B cell (primary cell): ENCODE measurements at regions not wholly inside any gene's neighbourhood (a gene's known extent, or its start where the extent isn't known, plus 50 kb on each side); places are given as distances from the start of the nearest gene placed in this dataset.

Experiments
- ATAC-seq: fragments of 200-7000 bp; cut with Tn5 transposase; one replicate; pipeline ENCODE4 v1.10.0; 2021; ENCODE audit warnings: low read depth, mild to moderate bottlenecking, moderate number of reproducible peaks, moderate library complexity
- CTCF ChIA-PET: fragments of 350-600 bp; sonication (Branson Sonifier 250); formaldehyde crosslinking; loops from one replicate; lab custom pipeline; 2021; ENCODE audit warnings: antibody characterized with exemption, inconsistent platforms; lab: Charles Lee
- POLR2A ChIA-PET: fragments of 350-600 bp; sonication (Branson Sonifier 250); formaldehyde crosslinking; loops from one replicate; lab custom pipeline; 2021; ENCODE audit warnings: antibody characterized with exemption; lab: Charles Lee
- DNase-seq: peaks from one replicate; pipeline ENCODE4 v3.0.0; 2013
- H2AFZ ChIP-seq: 2 replicates; pipeline ENCODE4 v1.6.1; 2012; ENCODE audit warnings: mild to moderate bottlenecking, low read depth, low read length; ENCODE audit not compliant: insufficient read depth, poor library complexity, severe bottlenecking
- H3K27ac ChIP-seq, 2 donors: 1 replicate in 1 of 2; 2 replicates in 1 of 2; pipeline ENCODE4 v1.5.1; 2012 to 2013; ENCODE audit warnings: low read length in 2 of 2, mild to moderate bottlenecking in 2 of 2, moderate library complexity in 1 of 2
- H3K27me3 ChIP-seq, 4 experiments: fragments of 200-600 bp in 1 of 4; sonication (generic) in 1 of 4; replicated peaks in 1 of 4; 1 replicate in 2 of 4; 2 replicates in 2 of 4; pipeline versions ENCODE4 v1.6.1 to v1.7.0; 2013 to 2016; ENCODE audit warnings: low read length in 3 of 4, mild to moderate bottlenecking in 2 of 4, mixed read lengths in 1 of 4, moderate library complexity in 1 of 4; ENCODE audit not compliant: insufficient read depth in 4 of 4, control insufficient read depth in 3 of 4; ENCODE audit errors: control extremely low read depth in 1 of 4
- H3K36me3 ChIP-seq, 2 experiments: replicated peaks in 1 of 2; 1 replicate in 1 of 2; 2 replicates in 1 of 2; pipeline versions ENCODE4 v1.6.1 to v1.7.1; 2013; ENCODE audit warnings: low read length in 1 of 2; ENCODE audit not compliant: insufficient read depth in 2 of 2, control insufficient read depth in 1 of 2; ENCODE audit errors: control extremely low read depth in 1 of 2, extremely low read depth in 1 of 2
- H3K4me1 ChIP-seq, 2 donors: fragments of 200-600 bp in 1 of 2; sonication (generic) in 1 of 2; 1 replicate in 1 of 2; 2 replicates in 1 of 2; pipeline versions ENCODE4 v1.5.1 to v1.6.1; 2013 to 2017; ENCODE audit warnings: low read length in 2 of 2; ENCODE audit not compliant: control insufficient read depth in 2 of 2, insufficient read depth in 2 of 2
- H3K4me2 ChIP-seq: replicated peaks from 2 replicates; pipeline ENCODE3; 2012; ENCODE audit warnings: mild to moderate bottlenecking, low read depth, low read length; ENCODE audit not compliant: poor library complexity, severe bottlenecking
- H3K4me3 ChIP-seq, 5 experiments: fragments of 200-600 bp in 1 of 5; sonication (generic) in 1 of 5; 1 replicate in 3 of 5; 2 replicates in 2 of 5; pipeline versions ENCODE4 v1.5.1 to v1.7.0; 2011 to 2016; ENCODE audit warnings: low read length in 4 of 5, mild to moderate bottlenecking in 4 of 5, low read depth in 2 of 5, control low read depth in 1 of 5, moderate library complexity in 1 of 5; ENCODE audit not compliant: insufficient read depth in 1 of 5; ENCODE audit errors: control extremely low read depth in 1 of 5, extremely low read depth in 1 of 5
- H3K79me2 ChIP-seq: fragments of 200-600 bp; sonication (generic); one replicate; pipeline ENCODE4 v1.6.0; 2016; ENCODE audit warnings: low read length; ENCODE audit not compliant: control insufficient read depth, insufficient read depth
- H3K9ac ChIP-seq: fragments of 200-600 bp; sonication (generic); 2 replicates; pipeline ENCODE4 v1.6.1; 2017; ENCODE audit warnings: mild to moderate bottlenecking, low read length, moderate library complexity
- H3K9me3 ChIP-seq, 3 donors: one replicate each; pipeline versions ENCODE4 v1.6.1 to v1.7.1; 2013; ENCODE audit warnings: low read length in 2 of 3; ENCODE audit not compliant: control insufficient read depth in 2 of 3, insufficient read depth in 1 of 3; ENCODE audit errors: control extremely low read depth in 1 of 3
- H4K20me1 ChIP-seq: 2 replicates; pipeline ENCODE4 v1.6.0; 2012; ENCODE audit warnings: mild to moderate bottlenecking, low read length; ENCODE audit not compliant: insufficient read depth, control insufficient read depth, poor library complexity, severe bottlenecking
- H3K27ac Mint-ChIP-seq: one replicate; pipeline ENCODE4 v1.8.0; 2021; ENCODE audit warnings: mixed read lengths
- H3K27me3 Mint-ChIP-seq: one replicate; pipeline ENCODE4 v1.8.0; 2021; ENCODE audit warnings: mixed read lengths
- H3K4me1 Mint-ChIP-seq: one replicate; pipeline ENCODE4 v1.8.0; 2021; ENCODE audit warnings: mixed read lengths
- H3K4me3 Mint-ChIP-seq: one replicate; pipeline ENCODE4 v1.8.0; 2021; ENCODE audit warnings: mixed read lengths
- H3K9me3 Mint-ChIP-seq: one replicate; pipeline ENCODE4 v1.8.0; 2022; ENCODE audit warnings: mixed read lengths; ENCODE audit not compliant: insufficient read depth
- CTCF ChIP-seq: fragments of 200-600 bp; IDR thresholded peaks from one replicate; pipeline ENCODE4 v1.8.0; 2022; ENCODE audit warnings: antibody characterized with exemption, mild to moderate bottlenecking
- EZH2 ChIP-seq: IDR thresholded peaks from 2 replicates; pipeline ENCODE4 v1.6.1; 2012; ENCODE audit warnings: borderline replicate concordance, low read depth, mild to moderate bottlenecking, moderate library complexity, low read length; ENCODE audit not compliant: insufficient read depth, poor library complexity, severe bottlenecking
- WGBS: methylation state at CpG from one replicate; pipeline ENCODE4 v1.1.5; 2013; ENCODE audit warnings: missing lambda C conversion rate; ENCODE audit not compliant: insufficient coverage; 5-methylcytosine and 5-hydroxymethylcytosine counted together
- intact Hi-C: fragments of 100-400 bp; cut with micrococcal nuclease; formaldehyde crosslinking; loops from one replicate; pipeline ENCODE4 v1.10.0; 2022

GRCh38 chr18:41060967-41061366 is 894.1 kb upstream of the PIK3C3 start:
- Mint-ChIP-seq H3K9me3 (no peaks in the 10 kb centered on the region), H3K4me3 (no peak overlapping the region), H3K27ac (no peak overlapping the region), H3K4me1 (no peaks in the 10 kb centered on the region), H3K27me3 (no peaks in the 10 kb centered on the region)
- H3K4me2 ChIP-seq, result no peak overlapping the region
- no peak overlapping the region for H3K27ac ChIP-seq
- ChIA-PET POLR2A (no interaction called here), CTCF (no interaction called here)
- no peaks in the 10 kb centered on the region for H4K20me1 ChIP-seq
- H3K27me3 ChIP-seq, result no peaks in the 10 kb centered on the region
- intact Hi-C loops, result no loop called here
- H3K9ac ChIP-seq, result no peak overlapping the region
- TF ChIP-seq EZH2 (no peak), CTCF (no peak)
- ATAC-seq (no peak), DNase-seq (no peak)
- no CpG with 5 or more reads among the region's 2 CpGs for WGBS
- no peak overlapping the region for H2AFZ ChIP-seq
- no peaks in the 10 kb centered on the region for H3K9me3 ChIP-seq
- no peaks in the 10 kb centered on the region for H3K36me3 ChIP-seq
- H3K4me1 ChIP-seq, result no peaks in the 10 kb centered on the region
- no peak overlapping the region for H3K4me3 ChIP-seq
- H3K79me2 ChIP-seq, result no peaks in the 10 kb centered on the region

GRCh38 chr18:41059126-41059415 is 896.0 kb upstream of the PIK3C3 start:
- Mint-ChIP-seq H3K27me3 (no peaks in the 10 kb centered on the region), H3K4me1 (no peaks in the 10 kb centered on the region), H3K9me3 (no peaks in the 10 kb centered on the region), H3K27ac (no peak overlapping the region), H3K4me3 (no peak overlapping the region)
- Histone ChIP-seq H2AFZ (no peak overlapping the region), H3K9ac (no peak overlapping the region), H3K4me2 (no peak overlapping the region), H3K27me3 (no peaks in the 10 kb centered on the region), H3K79me2 (no peaks in the 10 kb centered on the region), H3K27ac (no peak overlapping the region), H3K36me3 (no peaks in the 10 kb centered on the region), H4K20me1 (no peaks in the 10 kb centered on the region), H3K4me1 (no peaks in the 10 kb centered on the region), H3K9me3 (no peaks in the 10 kb centered on the region), H3K4me3 (no peak overlapping the region)
- DNase-seq (no peak), ATAC-seq (no peak)
- intact Hi-C loops, result no loop called here
- ChIA-PET CTCF (no interaction called here), POLR2A (no interaction called here)
- TF ChIP-seq CTCF, result no peak
- TF ChIP-seq EZH2, result no peak
- 100% methylated on average over 1 of the region's 1 CpG for WGBS
